ENCODE measurements at regions not wholly inside any gene's neighbourhood (a gene's known extent, or its start where the extent isn't known, plus 50 kb on each side); places are given as distances from the start of the nearest gene placed in this dataset.

DNA sequence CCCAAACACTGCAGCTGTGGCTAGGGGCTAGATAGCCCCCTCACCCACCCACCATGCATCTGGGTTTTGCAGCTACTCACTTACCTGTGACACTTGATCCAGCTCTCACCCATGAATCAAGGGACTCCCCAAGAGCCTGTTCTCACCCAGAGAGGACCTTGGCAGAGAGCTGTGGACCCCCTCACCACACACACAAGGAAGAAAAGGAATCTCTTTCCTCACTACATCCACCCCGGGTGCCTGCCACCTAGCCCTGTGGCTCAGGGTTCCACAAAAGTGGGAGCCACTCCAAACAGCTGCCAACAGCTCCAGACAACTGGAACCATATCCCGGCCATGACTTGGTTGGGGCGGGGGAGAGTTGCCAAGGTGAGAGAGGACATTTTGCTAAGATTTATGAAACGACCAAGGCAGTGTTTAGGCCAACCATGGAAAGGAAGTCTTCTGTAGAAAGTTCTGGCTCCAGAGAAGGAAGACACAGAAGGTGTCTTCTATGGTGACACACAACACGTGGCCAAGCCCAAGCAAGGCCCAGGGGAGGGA, 522.1 kb upstream of the RAB6C start:
- Histone ChIP-seq H3F3A (ENCODE audit: control insufficient read depth, insufficient read depth) (no peaks in the 10 kb centered on the region), H3K27ac (ENCODE audit: low read depth, low read length) (no peak overlapping the region), H3K9me3 (ENCODE audit: control insufficient read depth, insufficient read depth, low read length) (no peaks in the 10 kb centered on the region), H3K27me3 (ENCODE audit: control insufficient read depth, low read length) (no peaks in the 10 kb centered on the region), H3K4me2 (ENCODE audit: low read length) (no peak overlapping the region), H3K4me3 (ENCODE audit: low read length) (no peak overlapping the region), H3K36me3 (ENCODE audit: control insufficient read depth, low read length) (no peaks in the 10 kb centered on the region), H3K9me2 (replicated peaks; ENCODE audit: control insufficient read depth, low read length) (no peaks in the 10 kb centered on the region), H3K79me2 (ENCODE audit: control insufficient read depth, low read length) (no peaks in the 10 kb centered on the region), H4K20me1 (ENCODE audit: control insufficient read depth, insufficient read depth, low read depth, low read length) (no peaks in the 10 kb centered on the region), H3K4me1 (ENCODE audit: control insufficient read depth, low read length) (no peaks in the 10 kb centered on the region)
- TF ChIP-seq, protein P1, sequence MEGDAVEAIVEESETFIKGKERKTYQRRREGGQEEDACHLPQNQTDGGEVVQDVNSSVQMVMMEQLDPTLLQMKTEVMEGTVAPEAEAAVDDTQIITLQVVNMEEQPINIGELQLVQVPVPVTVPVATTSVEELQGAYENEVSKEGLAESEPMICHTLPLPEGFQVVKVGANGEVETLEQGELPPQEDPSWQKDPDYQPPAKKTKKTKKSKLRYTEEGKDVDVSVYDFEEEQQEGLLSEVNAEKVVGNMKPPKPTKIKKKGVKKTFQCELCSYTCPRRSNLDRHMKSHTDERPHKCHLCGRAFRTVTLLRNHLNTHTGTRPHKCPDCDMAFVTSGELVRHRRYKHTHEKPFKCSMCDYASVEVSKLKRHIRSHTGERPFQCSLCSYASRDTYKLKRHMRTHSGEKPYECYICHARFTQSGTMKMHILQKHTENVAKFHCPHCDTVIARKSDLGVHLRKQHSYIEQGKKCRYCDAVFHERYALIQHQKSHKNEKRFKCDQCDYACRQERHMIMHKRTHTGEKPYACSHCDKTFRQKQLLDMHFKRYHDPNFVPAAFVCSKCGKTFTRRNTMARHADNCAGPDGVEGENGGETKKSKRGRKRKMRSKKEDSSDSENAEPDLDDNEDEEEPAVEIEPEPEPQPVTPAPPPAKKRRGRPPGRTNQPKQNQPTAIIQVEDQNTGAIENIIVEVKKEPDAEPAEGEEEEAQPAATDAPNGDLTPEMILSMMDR (IDR thresholded peaks at IDR 0.05; ENCODE audit: low read depth, low read length, poor library complexity, severe bottlenecking), result no peak
- no peak for TF ChIP-seq EZH2phosphoT487 (IDR thresholded peaks at IDR 0.05; ENCODE audit: borderline replicate concordance, low read length)

DNA sequence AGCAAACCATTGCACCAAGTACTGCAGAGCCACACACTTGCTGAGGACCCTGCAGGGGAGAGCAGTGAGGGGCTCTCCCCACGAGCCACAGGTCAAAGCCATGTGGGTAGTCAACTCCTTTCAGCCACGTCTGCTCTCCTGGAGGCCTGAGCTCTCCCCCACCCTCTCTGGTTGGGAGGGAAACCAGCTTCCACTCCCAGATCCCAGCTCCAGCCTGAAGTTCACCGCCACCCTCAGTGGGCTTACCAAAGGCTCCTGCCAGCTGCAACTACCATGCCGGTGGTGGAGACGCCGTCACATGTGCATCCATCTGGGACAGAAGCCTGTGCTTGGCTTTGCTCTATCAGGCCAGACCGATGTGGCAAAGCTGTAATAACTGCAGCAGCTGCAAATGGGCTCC, 521.5 kb upstream of the RAB6C start:
- H3K27me3 ChIP-seq (ENCODE audit: control insufficient read depth, low read length), result no peaks in the 10 kb centered on the region
- no peaks in the 10 kb centered on the region for H3K36me3 ChIP-seq (ENCODE audit: control insufficient read depth, low read length)
- no peaks in the 10 kb centered on the region for H3K4me1 ChIP-seq (ENCODE audit: control insufficient read depth, low read length)
- H3K79me2 ChIP-seq (ENCODE audit: control insufficient read depth, low read length), result no peaks in the 10 kb centered on the region
- no peak for TF ChIP-seq EZH2phosphoT487 (IDR thresholded peaks at IDR 0.05; ENCODE audit: borderline replicate concordance, low read length)
- TF ChIP-seq, protein P1 (IDR thresholded peaks at IDR 0.05; ENCODE audit: low read depth, low read length, poor library complexity, severe bottlenecking), result no peak
- H3K9me3 ChIP-seq (ENCODE audit: control insufficient read depth, insufficient read depth, low read length), result no peaks in the 10 kb centered on the region
- H3K9me2 ChIP-seq (replicated peaks; ENCODE audit: control insufficient read depth, low read length), result no peaks in the 10 kb centered on the region
- H3K4me2 ChIP-seq (ENCODE audit: low read length), result no peak overlapping the region
- no peaks in the 10 kb centered on the region for H3F3A ChIP-seq (ENCODE audit: control insufficient read depth, insufficient read depth)
- H3K27ac ChIP-seq (ENCODE audit: low read depth, low read length), result no peak overlapping the region
- H4K20me1 ChIP-seq (ENCODE audit: control insufficient read depth, insufficient read depth, low read depth, low read length), result no peaks in the 10 kb centered on the region
- H3K4me3 ChIP-seq (ENCODE audit: low read length), result no peak overlapping the region

DNA sequence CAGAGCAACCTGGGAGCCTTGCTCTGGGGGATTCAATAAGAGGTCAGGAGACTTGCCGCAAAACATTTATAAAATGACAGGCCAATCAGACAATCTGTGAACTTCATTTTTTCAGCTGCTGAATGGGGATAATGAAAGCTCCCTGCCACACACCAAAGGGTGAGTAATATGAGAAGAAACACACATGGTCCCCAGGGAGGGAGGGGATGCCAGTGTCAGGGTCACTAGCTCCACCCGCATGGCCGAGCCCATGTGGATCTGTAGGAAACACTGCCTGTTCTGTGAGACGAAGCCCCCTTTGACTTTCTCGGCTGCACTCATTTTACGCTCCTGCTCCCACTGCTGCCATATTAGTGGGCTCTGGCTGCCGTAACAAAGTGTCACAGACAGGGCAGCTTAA, 521.0 kb upstream of the RAB6C start:
- Histone ChIP-seq H4K20me1 (ENCODE audit: control insufficient read depth, insufficient read depth, low read depth, low read length) (no peaks in the 10 kb centered on the region), H3K27me3 (ENCODE audit: control insufficient read depth, low read length) (no peaks in the 10 kb centered on the region), H3K27ac (ENCODE audit: low read depth, low read length) (no peak overlapping the region), H3K9me3 (ENCODE audit: control insufficient read depth, insufficient read depth, low read length) (no peaks in the 10 kb centered on the region), H3K4me1 (ENCODE audit: control insufficient read depth, low read length) (no peaks in the 10 kb centered on the region), H3K4me2 (ENCODE audit: low read length) (no peak overlapping the region), H3K9me2 (replicated peaks; ENCODE audit: control insufficient read depth, low read length) (no peaks in the 10 kb centered on the region), H3K79me2 (ENCODE audit: control insufficient read depth, low read length) (no peaks in the 10 kb centered on the region), H3K4me3 (ENCODE audit: low read length) (no peak overlapping the region), H3F3A (ENCODE audit: control insufficient read depth, insufficient read depth) (no peaks in the 10 kb centered on the region), H3K36me3 (ENCODE audit: control insufficient read depth, low read length) (no peaks in the 10 kb centered on the region)
- no peak for TF ChIP-seq EZH2phosphoT487 (IDR thresholded peaks at IDR 0.05; ENCODE audit: borderline replicate concordance, low read length)
- TF ChIP-seq, protein P1 (IDR thresholded peaks at IDR 0.05; ENCODE audit: low read depth, low read length, poor library complexity, severe bottlenecking), result no peak

Data from DOHH2 (cell line).